ENCODE measurements at regions not wholly inside any gene's neighbourhood (a gene's known extent, or its start where the extent isn't known, plus 50 kb on each side); places are given as distances from the start of the nearest gene placed in this dataset.

DNA sequence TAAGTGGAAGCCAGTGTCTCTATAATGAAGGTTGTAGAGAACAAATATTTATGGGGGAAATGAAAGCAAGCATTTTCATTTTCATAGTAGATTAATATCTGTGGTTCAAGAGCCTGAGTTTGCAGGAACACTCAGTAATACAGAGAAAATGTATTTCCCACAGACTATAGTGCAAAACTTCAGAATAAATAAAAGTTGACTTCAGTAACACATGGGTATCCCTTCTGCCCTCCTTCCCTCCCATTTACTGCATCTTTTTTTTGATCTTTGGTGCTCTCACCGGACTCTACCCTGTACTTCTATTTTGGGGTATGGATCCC, 75.3 kb upstream of the AMN1 start:
- TF ChIP-seq, protein P1, sequence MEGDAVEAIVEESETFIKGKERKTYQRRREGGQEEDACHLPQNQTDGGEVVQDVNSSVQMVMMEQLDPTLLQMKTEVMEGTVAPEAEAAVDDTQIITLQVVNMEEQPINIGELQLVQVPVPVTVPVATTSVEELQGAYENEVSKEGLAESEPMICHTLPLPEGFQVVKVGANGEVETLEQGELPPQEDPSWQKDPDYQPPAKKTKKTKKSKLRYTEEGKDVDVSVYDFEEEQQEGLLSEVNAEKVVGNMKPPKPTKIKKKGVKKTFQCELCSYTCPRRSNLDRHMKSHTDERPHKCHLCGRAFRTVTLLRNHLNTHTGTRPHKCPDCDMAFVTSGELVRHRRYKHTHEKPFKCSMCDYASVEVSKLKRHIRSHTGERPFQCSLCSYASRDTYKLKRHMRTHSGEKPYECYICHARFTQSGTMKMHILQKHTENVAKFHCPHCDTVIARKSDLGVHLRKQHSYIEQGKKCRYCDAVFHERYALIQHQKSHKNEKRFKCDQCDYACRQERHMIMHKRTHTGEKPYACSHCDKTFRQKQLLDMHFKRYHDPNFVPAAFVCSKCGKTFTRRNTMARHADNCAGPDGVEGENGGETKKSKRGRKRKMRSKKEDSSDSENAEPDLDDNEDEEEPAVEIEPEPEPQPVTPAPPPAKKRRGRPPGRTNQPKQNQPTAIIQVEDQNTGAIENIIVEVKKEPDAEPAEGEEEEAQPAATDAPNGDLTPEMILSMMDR (IDR thresholded peaks at IDR 0.05; ENCODE audit: low read length) = no peak
- no peak for TF ChIP-seq EZH2 (optimal IDR thresholded peaks at IDR 0.05; ENCODE audit: low read depth, low read length)
- no peak for TF ChIP-seq EZH2phosphoT487 (IDR thresholded peaks at IDR 0.05; ENCODE audit: low read length)

Measured in MM.1S (cell line).